ENCODE measurements at regions not wholly inside any gene's neighbourhood (a gene's known extent, or its start where the extent isn't known, plus 50 kb on each side); places are given as distances from the start of the nearest gene placed in this dataset.
"Not testable (repeated sequence)": the region's sequence is repeated elsewhere in the genome, so short reads cannot be mapped to it uniquely, and the experiment has no call there.

GRCh38 chr11:23893126-23893525 lies 603.7 kb upstream of the LUZP2 start:
- DNase-seq = no peak

GRCh38 chr11:23897453-23898286 lies 599.2 kb upstream of the LUZP2 start:
- DNase-seq = no peak

GRCh38 chr11:23903044-23903704 lies 593.7 kb upstream of the LUZP2 start:
- no peak for DNase-seq

- no peak for DNase-seq
Observed at GRCh38 chr11:23919455-23919854, 577.4 kb upstream of the LUZP2 start.

GRCh38 chr11:23923357-23923756 lies 573.5 kb upstream of the LUZP2 start:
- no peak for DNase-seq

GRCh38 chr11:23924226-23924625 lies 572.6 kb upstream of the LUZP2 start:
- DNase-seq = no peak

GRCh38 chr11:23931443-23931842 lies 565.4 kb upstream of the LUZP2 start:
- no peak for DNase-seq

- DNase-seq = no peak
Observed at GRCh38 chr11:23932485-23932898, 564.4 kb upstream of the LUZP2 start.

- no peak for DNase-seq
Observed at GRCh38 chr11:23933721-23934120, 563.1 kb upstream of the LUZP2 start.

- not testable (repeated sequence) for DNase-seq
Observed at GRCh38 chr11:23934671-23935270, 562.1 kb upstream of the LUZP2 start.

- DNase-seq = not testable (repeated sequence)
Observed at GRCh38 chr11:23942117-23942815, 554.6 kb upstream of the LUZP2 start.

- DNase-seq = no peak
Observed at GRCh38 chr11:23944923-23945322, 551.9 kb upstream of the LUZP2 start.

GRCh38 chr11:23947883-23948282 lies 549.0 kb upstream of the LUZP2 start:
- DNase-seq = no peak

GRCh38 chr11:23948851-23949250 lies 548.0 kb upstream of the LUZP2 start:
- no peak for DNase-seq

- DNase-seq = no peak
Observed at GRCh38 chr11:23953951-23954710, 542.7 kb upstream of the LUZP2 start.

GRCh38 chr11:23954730-23955129 lies 542.1 kb upstream of the LUZP2 start:
- no peak for DNase-seq

GRCh38 chr11:23956586-23956985 lies 540.3 kb upstream of the LUZP2 start:
- no peak for DNase-seq

GRCh38 chr11:23957314-23957713 lies 539.5 kb upstream of the LUZP2 start:
- no peak for DNase-seq

GRCh38 chr11:23959462-23959861 lies 537.4 kb upstream of the LUZP2 start:
- no peak for DNase-seq

- DNase-seq = no peak
Observed at GRCh38 chr11:23961503-23962338, 535.1 kb upstream of the LUZP2 start.

- DNase-seq = no peak
Observed at GRCh38 chr11:23973244-23973643, 523.6 kb upstream of the LUZP2 start.

- no peak for DNase-seq
Observed at GRCh38 chr11:23974051-23974450, 522.8 kb upstream of the LUZP2 start.

Measured in NCI-H1694 (cell line).